ENCODE measurements at regions not wholly inside any gene's neighbourhood (a gene's known extent, or its start where the extent isn't known, plus 50 kb on each side); places are given as distances from the start of the nearest gene placed in this dataset.

GRCh38 chr9:92170848-92171247, 55.6 kb upstream of the SPTLC1 start:
- TF ChIP-seq CTCF (IDR thresholded peaks at IDR 0.05; ENCODE audit: low read depth, low read length), result no peak
- H3K27me3 ChIP-seq, result no peaks in the 10 kb centered on the region
- no peaks in the 10 kb centered on the region for H3K36me3 ChIP-seq
- H3K9me3 ChIP-seq, result no peaks in the 10 kb centered on the region
- no peak for DNase-seq
- no peak overlapping the region for H3K4me3 ChIP-seq (ENCODE audit: low read depth, low read length)
- H3K4me1 ChIP-seq, result no peaks in the 10 kb centered on the region

- no peaks in the 10 kb centered on the region for H3K4me1 ChIP-seq
- no peak for TF ChIP-seq CTCF (IDR thresholded peaks at IDR 0.05; ENCODE audit: low read depth, low read length)
- no peaks in the 10 kb centered on the region; the same call in 1 of the 2 replicates for H3K9me3 ChIP-seq
- no peaks in the 10 kb centered on the region for H3K27me3 ChIP-seq
- H3K4me3 ChIP-seq (ENCODE audit: low read depth, low read length), result no peak overlapping the region
- DNase-seq, result no peak
- H3K36me3 ChIP-seq, result no peaks in the 10 kb centered on the region
These were observed 50.3 kb upstream of the SPTLC1 start for GRCh38 chr9:92165484-92165883.
